M059J (cell line): ENCODE measurements at regions not wholly inside any gene's neighbourhood (a gene's known extent, or its start where the extent isn't known, plus 50 kb on each side); places are given as distances from the start of the nearest gene placed in this dataset.
"Not testable (repeated sequence)": the region's sequence is repeated elsewhere in the genome, so short reads cannot be mapped to it uniquely, and the experiment has no call there.

Experiments
- DNase-seq: peaks from one replicate; pipeline ENCODE4 v3.0.0-alpha.2; 2012; ENCODE audit warnings: low read depth

- no peak for DNase-seq
Measured at GRCh38 chr5:168118042-168118668, 173.3 kb upstream of the WWC1 start.

GRCh38 chr5:168120401-168121137 is 170.9 kb upstream of the WWC1 start:
- no peak for DNase-seq

GRCh38 chr5:168121138-168121494 is 170.3 kb upstream of the WWC1 start:
- no peak for DNase-seq

- peak; percentile 22 for DNase-seq
Measured at GRCh38 chr5:168123631-168124528, 167.6 kb upstream of the WWC1 start.

GRCh38 chr5:168125445-168126199 is 165.8 kb upstream of the WWC1 start:
- no peak for DNase-seq

GRCh38 chr5:168126606-168127005 is 164.8 kb upstream of the WWC1 start:
- DNase-seq, result no peak

GRCh38 chr5:168128111-168128510 is 163.3 kb upstream of the WWC1 start:
- DNase-seq, result no peak

- DNase-seq, result no peak
Measured at GRCh38 chr5:168128557-168128956, 162.9 kb upstream of the WWC1 start.

- DNase-seq, result no peak
Measured at GRCh38 chr5:168131519-168131918, 159.9 kb upstream of the WWC1 start.

GRCh38 chr5:168132241-168132641 is 159.2 kb upstream of the WWC1 start:
- DNase-seq, result peak; percentile 18

- DNase-seq, result no peak
Measured at GRCh38 chr5:168135897-168136296, 155.5 kb upstream of the WWC1 start.

- DNase-seq, result no peak
Measured at GRCh38 chr5:168136340-168136739, 155.1 kb upstream of the WWC1 start.

- no peak for DNase-seq
Measured at GRCh38 chr5:168137265-168137664, 154.2 kb upstream of the WWC1 start.

GRCh38 chr5:168140241-168140640 is 151.2 kb upstream of the WWC1 start:
- DNase-seq, result no peak

GRCh38 chr5:168142402-168142801 is 149.0 kb upstream of the WWC1 start:
- DNase-seq, result no peak

- DNase-seq, result not testable (repeated sequence)
Measured at GRCh38 chr5:168143521-168143920, 147.9 kb upstream of the WWC1 start.

GRCh38 chr5:168147106-168147505 is 144.3 kb upstream of the WWC1 start:
- DNase-seq, result no peak

- DNase-seq, result no peak
Measured at GRCh38 chr5:168147568-168148360, 143.7 kb upstream of the WWC1 start.

- no peak for DNase-seq
Measured at GRCh38 chr5:168151041-168151440, 140.4 kb upstream of the WWC1 start.

GRCh38 chr5:168152660-168153059 is 138.8 kb upstream of the WWC1 start:
- no peak for DNase-seq

- DNase-seq, result no peak
Measured at GRCh38 chr5:168153263-168153875, 138.1 kb upstream of the WWC1 start.
